ENCODE measurements at regions not wholly inside any gene's neighbourhood (a gene's known extent, or its start where the extent isn't known, plus 50 kb on each side); places are given as distances from the start of the nearest gene placed in this dataset.

DNA sequence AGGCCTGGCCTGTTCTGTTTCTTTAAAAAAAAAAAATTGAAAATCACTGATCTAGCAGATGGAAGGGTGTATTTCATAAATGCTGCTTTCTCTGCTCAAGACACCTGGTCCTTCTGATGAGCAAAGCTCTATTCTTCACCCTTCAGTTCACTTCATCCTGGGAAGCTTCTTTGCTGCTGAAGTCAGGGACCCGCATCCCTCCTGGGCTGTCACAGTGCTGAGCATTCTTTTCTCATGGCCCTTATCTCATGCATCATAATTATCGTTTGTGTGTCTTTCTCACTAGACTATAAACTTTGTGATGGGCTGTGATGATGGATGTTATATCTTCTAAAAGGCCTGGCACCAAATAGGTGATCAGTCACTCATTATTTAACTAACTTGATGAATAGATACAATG, 461.0 kb downstream of the GADD45G start:
- no peaks in the 10 kb centered on the region for H3K36me3 ChIP-seq (ENCODE audit: insufficient read depth, low read length)
- no peaks in the 10 kb centered on the region for H3K9me3 ChIP-seq (ENCODE audit: low read length)
- H3K4me2 ChIP-seq (ENCODE audit: low read length), result no peak overlapping the region
- no peaks in the 10 kb centered on the region for H3K27me3 ChIP-seq (ENCODE audit: insufficient read depth, low read length)
- H3K9ac ChIP-seq (ENCODE audit: low read length), result no peak overlapping the region
- no peak overlapping the region for H3K4me3 ChIP-seq (ENCODE audit: low read depth, low read length, poor library complexity, severe bottlenecking)
- no peaks in the 10 kb centered on the region for H3K79me2 ChIP-seq (ENCODE audit: insufficient read depth, low read length)
- no peaks in the 10 kb centered on the region for H4K20me1 ChIP-seq (ENCODE audit: insufficient read depth, low read length)
- no peaks in the 10 kb centered on the region for H3K9me2 ChIP-seq (ENCODE audit: low read depth, low read length)
- no peak overlapping the region for H2AFZ ChIP-seq (ENCODE audit: low read length)
- no peaks in the 10 kb centered on the region for H3K4me1 ChIP-seq (ENCODE audit: insufficient read depth, low read length, severe bottlenecking)
- no peaks in the 10 kb centered on the region for H3F3A ChIP-seq (ENCODE audit: insufficient read depth, low read length)
- H3K27ac ChIP-seq (ENCODE audit: low read depth, low read length, poor library complexity, severe bottlenecking), result no peak overlapping the region
- TF ChIP-seq EZH2 (IDR thresholded peaks at IDR 0.05; ENCODE audit: borderline replicate concordance, low read length), result no peak
- TF ChIP-seq, protein P1, sequence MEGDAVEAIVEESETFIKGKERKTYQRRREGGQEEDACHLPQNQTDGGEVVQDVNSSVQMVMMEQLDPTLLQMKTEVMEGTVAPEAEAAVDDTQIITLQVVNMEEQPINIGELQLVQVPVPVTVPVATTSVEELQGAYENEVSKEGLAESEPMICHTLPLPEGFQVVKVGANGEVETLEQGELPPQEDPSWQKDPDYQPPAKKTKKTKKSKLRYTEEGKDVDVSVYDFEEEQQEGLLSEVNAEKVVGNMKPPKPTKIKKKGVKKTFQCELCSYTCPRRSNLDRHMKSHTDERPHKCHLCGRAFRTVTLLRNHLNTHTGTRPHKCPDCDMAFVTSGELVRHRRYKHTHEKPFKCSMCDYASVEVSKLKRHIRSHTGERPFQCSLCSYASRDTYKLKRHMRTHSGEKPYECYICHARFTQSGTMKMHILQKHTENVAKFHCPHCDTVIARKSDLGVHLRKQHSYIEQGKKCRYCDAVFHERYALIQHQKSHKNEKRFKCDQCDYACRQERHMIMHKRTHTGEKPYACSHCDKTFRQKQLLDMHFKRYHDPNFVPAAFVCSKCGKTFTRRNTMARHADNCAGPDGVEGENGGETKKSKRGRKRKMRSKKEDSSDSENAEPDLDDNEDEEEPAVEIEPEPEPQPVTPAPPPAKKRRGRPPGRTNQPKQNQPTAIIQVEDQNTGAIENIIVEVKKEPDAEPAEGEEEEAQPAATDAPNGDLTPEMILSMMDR (IDR thresholded peaks at IDR 0.05; ENCODE audit: low read length), result no peak

DNA sequence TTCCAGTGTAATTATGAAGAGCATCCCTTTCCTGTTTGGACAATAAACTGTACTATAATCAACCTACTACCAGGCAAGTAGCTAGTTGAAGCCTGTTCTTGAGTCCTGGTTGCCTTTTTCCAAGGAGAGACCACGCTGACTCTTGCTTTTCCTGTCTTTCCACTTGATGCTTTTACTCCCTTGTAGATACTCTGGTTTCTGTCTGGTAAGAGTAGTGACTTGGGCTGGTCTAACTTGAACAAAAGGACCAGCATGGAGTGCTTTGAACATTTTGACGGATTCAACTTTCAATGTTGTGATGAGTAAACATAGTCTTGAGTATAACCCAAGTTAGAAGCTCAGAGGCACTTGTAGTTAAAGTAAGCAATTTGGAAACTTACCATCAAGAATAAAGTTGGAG, 464.3 kb downstream of the GADD45G start:
- H3K27ac ChIP-seq (ENCODE audit: low read depth, low read length, poor library complexity, severe bottlenecking), result no peak overlapping the region
- H3K27me3 ChIP-seq (ENCODE audit: insufficient read depth, low read length), result 0 out of 2 replicates have a peak, but pooled peaks cover 3% of the 10 kb centered on the region
- H3K9me2 ChIP-seq (ENCODE audit: low read depth, low read length), result no peaks in the 10 kb centered on the region
- no peaks in the 10 kb centered on the region for H4K20me1 ChIP-seq (ENCODE audit: insufficient read depth, low read length)
- H3F3A ChIP-seq (ENCODE audit: insufficient read depth, low read length), result no peaks in the 10 kb centered on the region
- H2AFZ ChIP-seq (ENCODE audit: low read length), result no peak overlapping the region
- H3K4me3 ChIP-seq (ENCODE audit: low read depth, low read length, poor library complexity, severe bottlenecking), result no peak overlapping the region
- no peaks in the 10 kb centered on the region for H3K36me3 ChIP-seq (ENCODE audit: insufficient read depth, low read length)
- TF ChIP-seq, protein P1 (IDR thresholded peaks at IDR 0.05; ENCODE audit: low read length), result no peak
- TF ChIP-seq EZH2 (IDR thresholded peaks at IDR 0.05; ENCODE audit: borderline replicate concordance, low read length), result no peak
- H3K9ac ChIP-seq (ENCODE audit: low read length), result no peak overlapping the region
- no peaks in the 10 kb centered on the region for H3K9me3 ChIP-seq (ENCODE audit: low read length)
- H3K4me1 ChIP-seq (ENCODE audit: insufficient read depth, low read length, severe bottlenecking), result no peaks in the 10 kb centered on the region
- H3K79me2 ChIP-seq (ENCODE audit: insufficient read depth, low read length), result no peaks in the 10 kb centered on the region
- no peak overlapping the region for H3K4me2 ChIP-seq (ENCODE audit: low read length)

DNA sequence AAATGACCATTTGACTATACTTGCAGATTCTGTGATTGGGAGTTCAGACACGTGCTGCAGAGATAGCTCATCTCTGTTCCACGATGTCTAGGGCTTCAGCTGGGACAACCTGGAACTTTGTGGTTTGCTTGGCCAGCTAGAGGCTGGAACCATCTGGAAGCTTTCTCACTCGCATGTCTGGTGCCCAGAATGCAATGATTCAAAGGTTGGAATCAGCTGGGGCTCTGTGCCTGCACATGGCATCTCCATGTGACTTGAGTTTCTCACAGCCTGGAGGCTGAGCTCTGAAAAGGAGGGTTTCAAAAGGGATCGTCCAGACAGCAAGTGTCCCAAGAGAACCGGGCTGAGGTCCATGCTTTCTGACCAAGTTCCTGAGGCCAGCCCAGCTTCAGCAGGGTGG, 465.2 kb downstream of the GADD45G start:
- no peak overlapping the region for H3K4me3 ChIP-seq (ENCODE audit: low read depth, low read length, poor library complexity, severe bottlenecking)

More for the DNA sequence above, 465.2 kb downstream of the GADD45G start:
- 0 out of 2 replicates have a peak, but pooled peaks cover 3% of the 10 kb centered on the region for H3K27me3 ChIP-seq (ENCODE audit: insufficient read depth, low read length)
- no peaks in the 10 kb centered on the region for H3K79me2 ChIP-seq (ENCODE audit: insufficient read depth, low read length)
- no peaks in the 10 kb centered on the region for H3K36me3 ChIP-seq (ENCODE audit: insufficient read depth, low read length)
- no peaks in the 10 kb centered on the region for H4K20me1 ChIP-seq (ENCODE audit: insufficient read depth, low read length)
- TF ChIP-seq, protein P1 (IDR thresholded peaks at IDR 0.05; ENCODE audit: low read length), result no peak
- TF ChIP-seq EZH2 (IDR thresholded peaks at IDR 0.05; ENCODE audit: borderline replicate concordance, low read length), result no peak
- no peak overlapping the region for H2AFZ ChIP-seq (ENCODE audit: low read length)
- H3K9me2 ChIP-seq (ENCODE audit: low read depth, low read length), result no peaks in the 10 kb centered on the region
- H3K4me2 ChIP-seq (ENCODE audit: low read length), result no peak overlapping the region
- no peaks in the 10 kb centered on the region for H3K9me3 ChIP-seq (ENCODE audit: low read length)
- no peak overlapping the region for H3K9ac ChIP-seq (ENCODE audit: low read length)
- no peaks in the 10 kb centered on the region for H3K4me1 ChIP-seq (ENCODE audit: insufficient read depth, low read length, severe bottlenecking)
- H3F3A ChIP-seq (ENCODE audit: insufficient read depth, low read length), result no peaks in the 10 kb centered on the region
- no peak overlapping the region for H3K27ac ChIP-seq (ENCODE audit: low read depth, low read length, poor library complexity, severe bottlenecking)

Measured in OCI-LY1 (cell line).